Ectodermal cell (in vitro differentiated cells): ENCODE measurements at regions not wholly inside any gene's neighbourhood (a gene's known extent, or its start where the extent isn't known, plus 50 kb on each side); places are given as distances from the start of the nearest gene placed in this dataset.

Experiments used
- H3K27ac ChIP-seq: 2 replicates; pipeline ENCODE4 v1.7.0; 2013; ENCODE audit warnings: mild to moderate bottlenecking, low read depth, low read length; ENCODE audit not compliant: insufficient read depth, poor library complexity, severe bottlenecking
- H3K27me3 ChIP-seq: 2 replicates; pipeline ENCODE4 v1.7.0; 2013; ENCODE audit warnings: mild to moderate bottlenecking, low read length; ENCODE audit not compliant: insufficient read depth, control insufficient read depth, poor library complexity, severe bottlenecking
- H3K36me3 ChIP-seq: one replicate; pipeline ENCODE4 v1.7.0; 2013; ENCODE audit warnings: low read length; ENCODE audit not compliant: control insufficient read depth, insufficient read depth
- H3K4me1 ChIP-seq: one replicate; pipeline ENCODE4 v1.7.0; 2013; ENCODE audit warnings: low read length; ENCODE audit not compliant: control insufficient read depth, insufficient read depth
- H3K4me3 ChIP-seq: 2 replicates; pipeline ENCODE4 v1.7.0; 2013; ENCODE audit warnings: low read depth, low read length, control low read depth; ENCODE audit not compliant: insufficient read depth
- H3K9me3 ChIP-seq: 2 replicates; pipeline ENCODE4 v1.7.0; 2013; ENCODE audit warnings: mild to moderate bottlenecking, low read length, moderate library complexity; ENCODE audit not compliant: control insufficient read depth
- WGBS, 2 experiments: methylation state at CpG; one replicate each; pipeline ENCODE4 v1.1.7; 2013; ENCODE audit warnings: missing lambda C conversion rate in 2 of 2; 5-methylcytosine and 5-hydroxymethylcytosine counted together

DNA sequence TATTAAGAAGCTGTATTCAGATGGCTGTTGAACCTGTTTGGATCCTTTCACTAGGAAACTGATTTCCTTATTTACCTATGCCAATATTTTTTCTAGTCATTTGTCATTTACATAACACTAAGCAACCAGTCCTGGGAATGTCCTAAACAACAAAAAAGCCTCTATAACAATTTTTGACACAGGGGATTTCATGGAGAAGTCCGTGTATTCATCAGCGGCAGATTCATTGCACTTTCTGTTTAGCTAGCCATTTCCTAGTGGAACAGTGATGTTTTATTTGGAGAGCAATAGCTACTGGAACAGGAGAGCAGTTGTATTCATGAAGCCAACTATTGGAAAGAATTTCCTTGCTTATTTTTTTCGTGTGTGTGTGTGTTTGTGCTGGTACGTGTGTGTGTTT lies 604.3 kb upstream of the POU3F3 start:
- Histone ChIP-seq H3K27me3 (no peaks in the 10 kb centered on the region), H3K9me3 (no peaks in the 10 kb centered on the region), H3K36me3 (no peaks in the 10 kb centered on the region), H3K4me3 (no peak overlapping the region), H3K27ac (no peak overlapping the region), H3K4me1 (no peaks in the 10 kb centered on the region)
- WGBS, 2 experiments: 88 to 91% methylated on average over 4 of the region's 4 CpGs

GRCh38 chr2:104250635-104251034 lies 603.3 kb upstream of the POU3F3 start:
- H3K27me3 ChIP-seq: no peaks in the 10 kb centered on the region
- 92 to 93% methylated on average over 2 of the region's 2 CpGs for WGBS, 2 experiments
- H3K36me3 ChIP-seq: no peaks in the 10 kb centered on the region
- H3K9me3 ChIP-seq: no peaks in the 10 kb centered on the region
- H3K4me3 ChIP-seq: no peak overlapping the region
- no peaks in the 10 kb centered on the region for H3K4me1 ChIP-seq
- H3K27ac ChIP-seq: no peak overlapping the region

DNA sequence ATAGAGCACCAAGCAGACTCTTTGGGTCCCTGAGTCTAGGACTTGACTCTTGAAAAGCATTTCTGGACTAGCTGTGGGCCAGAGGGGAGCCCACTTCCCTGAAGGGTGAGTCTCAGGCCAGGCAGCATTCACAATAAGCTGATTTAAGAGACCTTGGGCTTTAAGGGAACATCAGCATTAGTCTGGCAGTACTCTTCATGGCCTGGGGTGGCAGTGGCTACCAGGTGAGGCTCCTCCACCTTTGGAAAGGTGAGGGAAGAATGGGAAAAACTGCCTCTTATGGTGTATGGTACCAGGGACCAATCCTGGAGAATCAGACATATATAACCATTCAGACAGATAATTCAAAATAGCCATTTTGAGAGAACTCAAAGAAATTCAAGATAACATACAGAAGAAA lies 599.9 kb upstream of the POU3F3 start:
- H3K27ac ChIP-seq: no peak overlapping the region
- no peaks in the 10 kb centered on the region for H3K36me3 ChIP-seq
- H3K9me3 ChIP-seq: no peaks in the 10 kb centered on the region
- no peak overlapping the region for H3K4me3 ChIP-seq
- H3K27me3 ChIP-seq: no peaks in the 10 kb centered on the region
- no peaks in the 10 kb centered on the region for H3K4me1 ChIP-seq

- no peaks in the 10 kb centered on the region for H3K9me3 ChIP-seq
- no peak overlapping the region for H3K4me3 ChIP-seq
- H3K27me3 ChIP-seq: no peaks in the 10 kb centered on the region
- no peaks in the 10 kb centered on the region for H3K4me1 ChIP-seq
- H3K27ac ChIP-seq: no peak overlapping the region
- H3K36me3 ChIP-seq: no peaks in the 10 kb centered on the region
- 83% methylated on average over 1 of the region's 1 CpG; no CpG with 5 or more reads in 1 of the 2 experiments for WGBS, 2 experiments
Observed at GRCh38 chr2:104262714-104263113, 591.2 kb upstream of the POU3F3 start.

DNA sequence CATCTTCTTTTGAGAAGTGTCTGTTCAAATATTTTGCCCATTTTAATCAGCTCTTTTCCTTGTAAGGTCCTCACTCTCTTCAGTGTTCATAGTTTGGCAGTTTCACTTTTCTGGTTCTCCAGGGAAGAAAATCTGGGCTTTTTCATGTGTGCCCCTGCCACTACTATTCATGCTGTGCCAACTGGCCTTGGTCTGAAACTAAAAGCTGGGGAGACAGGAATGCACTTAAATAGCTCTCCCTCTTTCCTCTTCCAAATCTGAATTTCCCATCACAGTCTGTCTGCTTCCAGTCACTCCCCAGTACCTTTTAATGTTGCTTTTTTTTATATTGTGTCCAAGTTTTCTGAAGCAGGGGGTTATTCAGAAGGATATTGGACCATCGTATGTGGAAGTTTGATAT lies 574.3 kb upstream of the POU3F3 start:
- no peaks in the 10 kb centered on the region for H3K36me3 ChIP-seq
- H3K9me3 ChIP-seq: no peaks in the 10 kb centered on the region
- no peak overlapping the region for H3K27ac ChIP-seq
- no peaks in the 10 kb centered on the region for H3K27me3 ChIP-seq
- no CpG with 5 or more reads among the region's 1 CpG for WGBS, 2 experiments
- H3K4me3 ChIP-seq: no peak overlapping the region
- no peaks in the 10 kb centered on the region for H3K4me1 ChIP-seq

DNA sequence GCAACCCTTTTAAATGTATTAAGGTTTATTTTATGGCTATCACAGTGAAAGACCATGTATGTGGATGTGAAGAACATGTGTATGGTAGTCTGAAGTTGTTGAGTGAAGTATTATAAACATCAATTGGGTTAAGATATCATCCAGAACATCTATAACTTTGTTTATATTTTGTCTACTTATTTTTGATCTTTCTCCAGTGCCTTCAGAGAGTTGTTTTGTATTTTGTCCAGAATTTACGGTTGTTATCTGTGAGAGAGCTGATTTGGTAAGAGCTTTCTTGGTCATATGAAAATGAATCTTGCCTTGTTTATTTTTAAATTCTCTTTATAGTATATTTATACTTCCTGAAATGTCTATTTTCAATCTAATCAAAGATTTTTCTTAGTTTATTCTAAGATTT lies 573.7 kb upstream of the POU3F3 start:
- Histone ChIP-seq H3K4me3 (no peak overlapping the region), H3K4me1 (no peaks in the 10 kb centered on the region), H3K36me3 (no peaks in the 10 kb centered on the region), H3K27ac (no peak overlapping the region), H3K27me3 (no peaks in the 10 kb centered on the region), H3K9me3 (no peaks in the 10 kb centered on the region)
- WGBS, 2 experiments: 83% methylated on average over 1 of the region's 1 CpG; no CpG with 5 or more reads in 1 of the 2 experiments

- Histone ChIP-seq H3K4me3 (no peak overlapping the region), H3K9me3 (no peaks in the 10 kb centered on the region), H3K4me1 (peaks cover 15% of the 10 kb centered on the region), H3K27me3 (no peaks in the 10 kb centered on the region), H3K36me3 (no peaks in the 10 kb centered on the region), H3K27ac (no peak overlapping the region)
- 0 to 2% methylated on average over 3 of the region's 3 CpGs for WGBS, 2 experiments
Observed at GRCh38 chr2:104286841-104287240, 567.1 kb upstream of the POU3F3 start.

GRCh38 chr2:104289651-104290565 lies 564.0 kb upstream of the POU3F3 start:
- Histone ChIP-seq H3K27me3 (no peaks in the 10 kb centered on the region), H3K4me1 (peaks cover 15% of the 10 kb centered on the region), H3K9me3 (no peaks in the 10 kb centered on the region), H3K27ac (no peak overlapping the region), H3K36me3 (no peaks in the 10 kb centered on the region), H3K4me3 (no peak overlapping the region)
- 86 to 90% methylated on average over 6 to 8 of the region's 8 CpGs for WGBS, 2 experiments

GRCh38 chr2:104290566-104290891 lies 563.4 kb upstream of the POU3F3 start:
- no peak overlapping the region for H3K4me3 ChIP-seq
- H3K27ac ChIP-seq: no peak overlapping the region
- WGBS, 2 experiments: 100% methylated on average over 1 of the region's 3 CpGs
- no peaks in the 10 kb centered on the region for H3K9me3 ChIP-seq
- H3K27me3 ChIP-seq: no peaks in the 10 kb centered on the region
- H3K4me1 ChIP-seq: peaks cover 15% of the 10 kb centered on the region
- H3K36me3 ChIP-seq: no peaks in the 10 kb centered on the region

- H3K27me3 ChIP-seq: no peaks in the 10 kb centered on the region
- H3K4me3 ChIP-seq: no peak overlapping the region
- H3K4me1 ChIP-seq: no peaks in the 10 kb centered on the region
- H3K9me3 ChIP-seq: no peaks in the 10 kb centered on the region
- no peak overlapping the region for H3K27ac ChIP-seq
- no peaks in the 10 kb centered on the region for H3K36me3 ChIP-seq
- WGBS, 2 experiments: 50 to 63% methylated on average over 3 to 4 of the region's 4 CpGs
Observed at GRCh38 chr2:104312684-104313083, 541.2 kb upstream of the POU3F3 start.
